ENCODE measurements at regions not wholly inside any gene's neighbourhood (a gene's known extent, or its start where the extent isn't known, plus 50 kb on each side); places are given as distances from the start of the nearest gene placed in this dataset.

DNA sequence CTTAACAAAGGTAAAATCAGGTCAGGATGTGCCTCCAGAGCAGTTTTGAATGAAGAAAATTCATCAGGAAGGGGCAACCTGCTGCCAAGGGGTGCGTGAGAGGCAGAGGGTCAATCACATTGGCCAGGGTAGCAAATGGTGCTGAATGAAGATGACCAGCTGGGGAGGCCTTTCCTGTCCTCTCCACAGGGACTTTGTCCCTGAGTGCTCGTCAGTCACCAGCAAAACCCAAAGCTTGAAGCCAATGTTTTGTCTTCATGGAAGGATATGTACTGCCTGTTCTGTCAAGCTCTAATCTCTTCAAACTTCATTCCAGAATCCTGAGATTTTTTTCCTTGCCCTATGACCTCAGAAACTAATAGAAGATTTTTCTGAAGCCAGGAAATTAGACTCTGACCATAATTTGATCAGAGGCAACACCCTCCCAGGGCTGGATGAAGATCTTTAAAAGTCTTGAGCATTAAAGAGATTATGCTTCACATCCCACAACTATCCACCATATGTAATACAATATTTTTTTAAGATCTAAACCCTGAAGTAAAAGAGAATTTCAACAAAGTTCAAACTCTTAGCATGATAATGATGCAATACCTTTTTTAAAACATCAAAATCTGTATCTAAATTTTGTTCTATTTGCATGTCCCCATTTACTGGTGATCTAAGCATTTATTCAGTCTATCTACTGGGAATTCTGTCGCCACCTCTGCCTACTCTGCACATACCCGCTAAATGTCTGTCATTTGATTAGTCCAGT is 243.0 kb downstream of the SNX13 start:
- peak; percentile 17 for DNase-seq (ENCODE audit: low read depth)
- H3K4me3 ChIP-seq (ENCODE audit: low read depth, low read length): no peak overlapping the region
- TF ChIP-seq, protein P1, sequence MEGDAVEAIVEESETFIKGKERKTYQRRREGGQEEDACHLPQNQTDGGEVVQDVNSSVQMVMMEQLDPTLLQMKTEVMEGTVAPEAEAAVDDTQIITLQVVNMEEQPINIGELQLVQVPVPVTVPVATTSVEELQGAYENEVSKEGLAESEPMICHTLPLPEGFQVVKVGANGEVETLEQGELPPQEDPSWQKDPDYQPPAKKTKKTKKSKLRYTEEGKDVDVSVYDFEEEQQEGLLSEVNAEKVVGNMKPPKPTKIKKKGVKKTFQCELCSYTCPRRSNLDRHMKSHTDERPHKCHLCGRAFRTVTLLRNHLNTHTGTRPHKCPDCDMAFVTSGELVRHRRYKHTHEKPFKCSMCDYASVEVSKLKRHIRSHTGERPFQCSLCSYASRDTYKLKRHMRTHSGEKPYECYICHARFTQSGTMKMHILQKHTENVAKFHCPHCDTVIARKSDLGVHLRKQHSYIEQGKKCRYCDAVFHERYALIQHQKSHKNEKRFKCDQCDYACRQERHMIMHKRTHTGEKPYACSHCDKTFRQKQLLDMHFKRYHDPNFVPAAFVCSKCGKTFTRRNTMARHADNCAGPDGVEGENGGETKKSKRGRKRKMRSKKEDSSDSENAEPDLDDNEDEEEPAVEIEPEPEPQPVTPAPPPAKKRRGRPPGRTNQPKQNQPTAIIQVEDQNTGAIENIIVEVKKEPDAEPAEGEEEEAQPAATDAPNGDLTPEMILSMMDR (IDR thresholded peaks at IDR 0.05; ENCODE audit: insufficient read depth, low read depth, low read length): no peak

DNA sequence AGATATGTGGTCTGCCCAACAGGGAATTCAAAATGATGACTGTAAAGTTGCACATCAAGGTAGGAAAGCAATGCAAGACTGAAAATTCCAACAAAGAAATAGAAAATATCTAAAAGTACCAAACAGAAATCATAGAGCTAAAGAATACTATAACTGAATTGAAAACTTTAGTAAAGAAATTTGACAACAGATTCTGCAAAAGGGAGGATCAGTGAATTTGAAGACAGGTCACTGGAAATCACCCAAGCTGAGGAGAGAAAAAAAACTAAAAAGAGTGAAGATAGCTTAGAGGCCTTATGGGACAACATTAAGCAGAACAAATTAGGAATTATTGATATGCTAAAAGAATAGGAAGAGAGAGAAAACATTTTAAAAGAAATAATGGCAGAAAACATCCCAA is 240.6 kb downstream of the SNX13 start:
- no peak for DNase-seq (ENCODE audit: low read depth)
- TF ChIP-seq, protein P1 (IDR thresholded peaks at IDR 0.05; ENCODE audit: insufficient read depth, low read depth, low read length): no peak
- no peak overlapping the region for H3K4me3 ChIP-seq (ENCODE audit: low read depth, low read length)

- no peak overlapping the region for H3K4me3 ChIP-seq (ENCODE audit: low read depth, low read length)
- TF ChIP-seq, protein P1 (IDR thresholded peaks at IDR 0.05; ENCODE audit: insufficient read depth, low read depth, low read length): no peak
- DNase-seq (ENCODE audit: low read depth): no peak
Observed at GRCh38 chr7:17700138-17700537, 240.2 kb downstream of the SNX13 start.

- H3K4me3 ChIP-seq (ENCODE audit: low read depth, low read length): no peak overlapping the region
- no peak for DNase-seq (ENCODE audit: low read depth)
- TF ChIP-seq, protein P1 (IDR thresholded peaks at IDR 0.05; ENCODE audit: insufficient read depth, low read depth, low read length): no peak
Observed at GRCh38 chr7:17706275-17706674, 234.0 kb downstream of the SNX13 start.

GRCh38 chr7:17706734-17707133 is 233.6 kb downstream of the SNX13 start:
- DNase-seq (ENCODE audit: low read depth): peak; percentile 79
- TF ChIP-seq, protein P1 (IDR thresholded peaks at IDR 0.05; ENCODE audit: insufficient read depth, low read depth, low read length): peak; percentile 78
- H3K4me3 ChIP-seq (ENCODE audit: low read depth, low read length): no peak overlapping the region

- TF ChIP-seq, protein P1 (IDR thresholded peaks at IDR 0.05; ENCODE audit: insufficient read depth, low read depth, low read length): no peak
- H3K4me3 ChIP-seq (ENCODE audit: low read depth, low read length): no peak overlapping the region
- peak; percentile 4 for DNase-seq (ENCODE audit: low read depth)
Observed at GRCh38 chr7:17709127-17709526, 231.2 kb downstream of the SNX13 start.

- DNase-seq (ENCODE audit: low read depth): no peak
- H3K4me3 ChIP-seq (ENCODE audit: low read depth, low read length): no peak overlapping the region
- TF ChIP-seq, protein P1 (IDR thresholded peaks at IDR 0.05; ENCODE audit: insufficient read depth, low read depth, low read length): no peak
Observed at GRCh38 chr7:17709599-17709998, 230.7 kb downstream of the SNX13 start.

All from fibroblast of villous mesenchyme (primary cell).